ENCODE measurements at regions not wholly inside any gene's neighbourhood (a gene's known extent, or its start where the extent isn't known, plus 50 kb on each side); places are given as distances from the start of the nearest gene placed in this dataset.

- no peak overlapping the region for H3K4me3 ChIP-seq
- DNase-seq, result no peak
- TF ChIP-seq POLR2A (IDR thresholded peaks at IDR 0.05) (no peak), CTCF (IDR thresholded peaks at IDR 0.05) (no peak)
- no peaks in the 10 kb centered on the region for H3K9me3 ChIP-seq
- no peaks in the 10 kb centered on the region for H3K4me1 ChIP-seq
- H3K27me3 ChIP-seq, result no peaks in the 10 kb centered on the region
- no peaks in the 10 kb centered on the region for H3K36me3 ChIP-seq
- intact Hi-C loops (cut with DNase I; ENCODE audit: low total_unique reads), result no loop called here
- no peak overlapping the region for H3K27ac ChIP-seq
These were observed 324.0 kb downstream of the PARP8 start for GRCh38 chr5:50990296-50990924.

GRCh38 chr5:50995285-50995942 is 329.0 kb downstream of the PARP8 start:
- Histone ChIP-seq H3K9me3 (no peaks in the 10 kb centered on the region), H3K4me1 (no peaks in the 10 kb centered on the region), H3K27ac (no peak overlapping the region), H3K36me3 (no peaks in the 10 kb centered on the region), H3K27me3 (no peaks in the 10 kb centered on the region), H3K4me3 (no peak overlapping the region)
- intact Hi-C loops (cut with DNase I; ENCODE audit: low total_unique reads), result no loop called here
- no peak for DNase-seq
- no peak for TF ChIP-seq POLR2A (IDR thresholded peaks at IDR 0.05)

- intact Hi-C loops (cut with DNase I; ENCODE audit: low total_unique reads), result no loop called here
- Histone ChIP-seq H3K36me3 (no peaks in the 10 kb centered on the region), H3K27me3 (no peaks in the 10 kb centered on the region), H3K27ac (no peak overlapping the region), H3K4me3 (no peak overlapping the region), H3K9me3 (no peaks in the 10 kb centered on the region), H3K4me1 (no peaks in the 10 kb centered on the region)
- no peak for DNase-seq
- TF ChIP-seq CTCF (IDR thresholded peaks at IDR 0.05) (no peak), POLR2A (IDR thresholded peaks at IDR 0.05) (no peak)
These were observed 334.9 kb downstream of the PARP8 start for GRCh38 chr5:51001227-51001923.

- Histone ChIP-seq H3K27me3 (no peaks in the 10 kb centered on the region), H3K4me1 (no peaks in the 10 kb centered on the region), H3K9me3 (no peaks in the 10 kb centered on the region), H3K4me3 (no peak overlapping the region), H3K36me3 (no peaks in the 10 kb centered on the region), H3K27ac (no peak overlapping the region)
- TF ChIP-seq CTCF (IDR thresholded peaks at IDR 0.05) (no peak), POLR2A (IDR thresholded peaks at IDR 0.05) (no peak)
- intact Hi-C loops (cut with DNase I; ENCODE audit: low total_unique reads), result no loop called here
- no peak for DNase-seq
These were observed 335.9 kb downstream of the PARP8 start for GRCh38 chr5:51002368-51002767.

- no peak for DNase-seq
- Histone ChIP-seq H3K4me1 (no peaks in the 10 kb centered on the region), H3K27me3 (no peaks in the 10 kb centered on the region), H3K9me3 (no peaks in the 10 kb centered on the region), H3K4me3 (no peak overlapping the region), H3K27ac (no peak overlapping the region), H3K36me3 (no peaks in the 10 kb centered on the region)
- intact Hi-C loops (cut with DNase I; ENCODE audit: low total_unique reads), result no loop called here
- no peak for TF ChIP-seq POLR2A (IDR thresholded peaks at IDR 0.05)
- TF ChIP-seq CTCF (IDR thresholded peaks at IDR 0.05), result no peak
These were observed 346.6 kb downstream of the PARP8 start for GRCh38 chr5:51013036-51013435.

Measured in uterus (tissue), 3 donors.